Activated CD8-positive, alpha-beta memory T cell treated with anti-CD3 and anti-CD28 coated beads, Interleukin-2, amount 50 U/mL, for 4 hours (primary cell): ENCODE measurements at regions not wholly inside any gene's neighbourhood (a gene's known extent, or its start where the extent isn't known, plus 50 kb on each side); places are given as distances from the start of the nearest gene placed in this dataset.

Source experiments
- DNase-seq: peaks from one replicate; pipeline ENCODE4 v3.0.0-alpha.2; 2020

GRCh38 chr3:11089931-11090330 is 64.4 kb upstream of the HRH1 start:
- DNase-seq: no peak

- no peak for DNase-seq
Observed at GRCh38 chr3:11090551-11090950, 63.7 kb upstream of the HRH1 start.

GRCh38 chr3:11091088-11091590 is 63.2 kb upstream of the HRH1 start:
- no peak for DNase-seq

GRCh38 chr3:11091791-11092190 is 62.5 kb upstream of the HRH1 start:
- no peak for DNase-seq

GRCh38 chr3:11093823-11094340 is 60.4 kb upstream of the HRH1 start:
- DNase-seq: no peak

- no peak for DNase-seq
Observed at GRCh38 chr3:11095932-11096265, 58.4 kb upstream of the HRH1 start.

GRCh38 chr3:11096266-11097139 is 57.8 kb upstream of the HRH1 start:
- peak; percentile 62 for DNase-seq

GRCh38 chr3:11099306-11099705 is 55.0 kb upstream of the HRH1 start:
- no peak for DNase-seq
